ENCODE measurements at regions not wholly inside any gene's neighbourhood (a gene's known extent, or its start where the extent isn't known, plus 50 kb on each side); places are given as distances from the start of the nearest gene placed in this dataset.
"Not testable (repeated sequence)": the region's sequence is repeated elsewhere in the genome, so short reads cannot be mapped to it uniquely, and the experiment has no call there.

- no peak for FAIRE-seq
These were observed 252.2 kb downstream of the SYT10 start for GRCh38 chr12:33187409-33187808.

GRCh38 chr12:33184161-33184560 is 255.5 kb downstream of the SYT10 start:
- no peak for FAIRE-seq

- FAIRE-seq, result no peak
These were observed 257.1 kb downstream of the SYT10 start for GRCh38 chr12:33182485-33182884.

GRCh38 chr12:33180918-33181317 is 258.7 kb downstream of the SYT10 start:
- FAIRE-seq, result no peak

- FAIRE-seq, result not testable (repeated sequence)
These were observed 269.7 kb upstream of the PKP2 start for GRCh38 chr12:33166260-33166659.

- no peak for FAIRE-seq
These were observed 259.5 kb upstream of the PKP2 start for GRCh38 chr12:33156042-33156441.

GRCh38 chr12:33147292-33147691 is 250.7 kb upstream of the PKP2 start:
- not testable (repeated sequence) for FAIRE-seq

- FAIRE-seq, result no peak
These were observed 232.9 kb upstream of the PKP2 start for GRCh38 chr12:33129500-33129899.

GRCh38 chr12:33125755-33126154 is 229.2 kb upstream of the PKP2 start:
- no peak for FAIRE-seq

- no peak for FAIRE-seq
These were observed 219.7 kb upstream of the PKP2 start for GRCh38 chr12:33116284-33116683.

GRCh38 chr12:33115716-33116115 is 219.1 kb upstream of the PKP2 start:
- no peak for FAIRE-seq

GRCh38 chr12:33111850-33112249 is 215.3 kb upstream of the PKP2 start:
- FAIRE-seq, result no peak

- not testable (repeated sequence) for FAIRE-seq
These were observed 211.2 kb upstream of the PKP2 start for GRCh38 chr12:33107827-33108226.

- FAIRE-seq, result no peak
These were observed 197.0 kb upstream of the PKP2 start for GRCh38 chr12:33093534-33093933.

- not testable (repeated sequence) for FAIRE-seq
These were observed 191.3 kb upstream of the PKP2 start for GRCh38 chr12:33087876-33088275.

GRCh38 chr12:33076401-33076800 is 179.8 kb upstream of the PKP2 start:
- FAIRE-seq, result not testable (repeated sequence)

GRCh38 chr12:33075130-33075766 is 178.7 kb upstream of the PKP2 start:
- FAIRE-seq, result not testable (repeated sequence)

GRCh38 chr12:33061844-33062243 is 165.3 kb upstream of the PKP2 start:
- no peak for FAIRE-seq

GRCh38 chr12:33054371-33054770 is 157.8 kb upstream of the PKP2 start:
- no peak for FAIRE-seq

- no peak for FAIRE-seq
These were observed 155.8 kb upstream of the PKP2 start for GRCh38 chr12:33052141-33053051.

GRCh38 chr12:33047666-33048065 is 151.1 kb upstream of the PKP2 start:
- FAIRE-seq, result no peak

- FAIRE-seq, result no peak
These were observed 147.9 kb upstream of the PKP2 start for GRCh38 chr12:33044447-33044846.

- no peak for FAIRE-seq
These were observed 145.0 kb upstream of the PKP2 start for GRCh38 chr12:33041562-33041961.

- FAIRE-seq, result not testable (repeated sequence)
These were observed 137.4 kb upstream of the PKP2 start for GRCh38 chr12:33033999-33034398.
